ENCODE measurements at regions not wholly inside any gene's neighbourhood (a gene's known extent, or its start where the extent isn't known, plus 50 kb on each side); places are given as distances from the start of the nearest gene placed in this dataset.
"Not testable (repeated sequence)": the region's sequence is repeated elsewhere in the genome, so short reads cannot be mapped to it uniquely, and the experiment has no call there.

DNA sequence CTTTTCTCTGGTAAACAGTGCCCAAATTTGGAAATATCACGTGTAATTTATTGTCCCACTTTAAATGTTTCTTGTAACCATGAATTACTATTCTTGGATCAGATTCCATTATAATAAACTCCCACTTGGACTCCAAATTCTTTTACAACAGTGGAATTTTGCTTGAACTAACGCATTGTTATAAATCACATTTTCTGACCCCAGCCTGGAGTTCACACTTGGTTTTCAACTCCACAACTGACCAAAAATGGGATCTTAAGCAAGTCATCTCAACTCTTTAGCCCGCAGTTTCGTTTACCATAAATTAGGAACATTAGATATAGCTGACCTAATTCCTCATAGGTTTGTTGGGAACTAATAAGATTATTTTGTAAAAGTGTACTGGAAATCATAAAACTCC lies 336.8 kb upstream of the NCAM1 start:
- no peak for DNase-seq

DNA sequence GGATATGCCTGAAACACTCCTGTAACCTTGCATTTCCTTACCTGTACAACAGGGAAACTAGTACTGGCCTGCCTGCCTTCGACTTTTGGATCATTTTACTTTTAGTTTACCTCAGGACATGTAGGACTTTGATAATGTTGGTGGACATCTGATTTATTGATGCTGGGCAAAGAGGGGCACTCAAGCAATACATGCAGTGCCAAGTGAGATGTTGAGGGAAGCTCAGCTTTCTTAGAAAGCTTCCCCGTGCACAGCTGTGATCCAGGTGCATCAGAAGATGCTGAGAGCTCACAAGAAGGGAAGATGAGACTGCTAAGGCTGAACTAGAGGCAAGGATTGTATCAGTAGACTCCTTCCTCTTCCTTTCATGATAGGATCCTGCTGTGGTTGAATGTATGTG lies 336.2 kb upstream of the NCAM1 start:
- not testable (repeated sequence) for DNase-seq

DNA sequence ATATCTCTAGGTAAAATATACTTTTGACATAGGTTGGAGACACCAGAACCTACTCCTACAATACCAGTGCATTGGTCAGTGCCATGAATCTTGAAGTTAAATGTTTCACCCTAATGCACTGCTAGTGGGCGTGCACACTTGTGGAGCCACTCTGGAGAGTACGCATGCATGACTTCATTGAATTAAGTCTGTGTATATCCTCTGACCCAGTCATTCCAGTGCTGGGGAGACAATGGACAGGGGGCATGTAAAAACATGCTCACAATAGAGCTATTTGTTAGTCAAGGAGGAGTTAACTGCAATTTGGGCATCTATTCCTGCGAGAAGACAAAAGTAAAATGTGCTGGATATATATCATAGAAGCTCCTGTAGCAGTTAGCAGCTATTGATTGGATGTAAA lies 335.4 kb upstream of the NCAM1 start:
- DNase-seq = no peak

DNA sequence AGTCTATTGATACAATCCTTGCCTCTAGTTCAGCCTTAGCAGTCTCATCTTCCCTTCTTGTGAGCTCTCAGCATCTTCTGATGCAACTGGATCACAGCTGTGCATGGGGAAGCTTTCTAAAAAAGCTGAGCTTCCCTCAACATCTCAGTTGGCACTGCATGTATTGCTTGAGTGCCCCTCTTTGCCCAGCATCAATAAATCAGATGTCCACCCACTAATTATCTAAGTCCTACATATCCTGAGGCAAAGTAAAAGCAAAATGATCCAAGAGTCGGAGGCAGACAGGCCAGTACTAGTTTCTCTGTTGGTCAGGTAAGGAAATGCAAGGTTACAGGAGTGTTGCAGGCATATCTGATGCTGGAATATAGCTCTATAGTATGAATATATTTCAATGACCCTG lies 334.5 kb upstream of the NCAM1 start:
- DNase-seq = no peak

DNA sequence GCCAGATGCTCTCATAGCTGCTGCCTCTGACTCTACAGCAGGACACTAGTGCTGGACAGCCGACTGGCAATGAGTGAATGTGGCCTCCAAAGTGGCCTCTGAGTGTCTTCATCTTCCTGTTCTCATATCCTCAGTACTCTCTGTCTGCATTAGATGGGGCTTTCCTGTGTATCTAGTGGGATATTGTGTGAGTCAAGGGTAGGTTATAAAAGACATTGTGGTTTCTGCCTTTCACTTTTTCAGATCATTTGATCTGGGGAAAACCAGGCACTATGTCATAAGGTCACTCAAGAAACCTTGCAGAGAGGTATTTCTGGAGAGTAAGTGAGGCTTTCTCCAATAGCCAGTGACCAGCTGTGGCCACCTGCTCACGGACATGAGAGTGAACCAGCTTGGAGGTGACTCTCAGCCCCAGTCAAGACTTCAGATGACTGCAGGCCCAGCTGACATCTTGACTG lies 333.6 kb upstream of the NCAM1 start:
- peak; percentile 52 for DNase-seq

DNA sequence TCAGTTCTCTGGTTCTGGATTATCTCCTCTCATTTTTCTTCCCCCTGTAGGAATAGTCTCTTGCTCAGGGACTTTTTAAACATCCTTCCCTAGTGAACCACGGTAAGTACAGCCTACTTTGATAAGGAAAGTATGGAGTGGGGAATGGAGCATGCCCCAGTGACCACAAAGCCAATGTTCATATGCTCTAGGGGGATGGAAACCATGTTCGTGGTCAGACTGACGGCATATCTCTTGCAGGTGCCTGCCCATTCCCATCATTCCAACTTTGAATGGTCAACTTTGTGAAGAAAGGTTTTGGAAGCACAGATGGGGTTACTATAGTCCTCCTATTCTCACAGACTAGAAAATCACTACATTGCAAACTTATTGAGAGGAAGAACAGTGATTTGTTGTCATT lies 332.5 kb upstream of the NCAM1 start:
- DNase-seq = no peak

DNA sequence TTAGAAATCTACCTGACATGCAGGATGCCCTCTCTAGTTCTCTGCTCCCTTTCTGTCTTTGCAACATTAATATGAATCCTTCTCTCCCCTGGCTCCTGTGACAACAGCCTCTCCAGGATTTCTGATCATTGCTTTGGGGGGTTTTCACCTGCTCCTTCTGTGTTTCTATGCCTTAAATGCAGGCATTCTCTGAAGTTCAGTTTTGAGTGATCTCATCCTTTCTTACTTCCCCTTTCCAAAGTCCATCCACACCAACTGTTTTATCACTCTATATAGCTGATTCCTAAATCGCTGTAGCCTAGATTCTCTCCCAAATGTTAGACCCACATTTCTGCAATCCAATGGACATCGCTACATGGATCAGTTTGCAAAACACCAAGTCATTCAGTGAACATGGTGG lies 330.7 kb upstream of the NCAM1 start:
- peak; percentile 27 for DNase-seq

DNA sequence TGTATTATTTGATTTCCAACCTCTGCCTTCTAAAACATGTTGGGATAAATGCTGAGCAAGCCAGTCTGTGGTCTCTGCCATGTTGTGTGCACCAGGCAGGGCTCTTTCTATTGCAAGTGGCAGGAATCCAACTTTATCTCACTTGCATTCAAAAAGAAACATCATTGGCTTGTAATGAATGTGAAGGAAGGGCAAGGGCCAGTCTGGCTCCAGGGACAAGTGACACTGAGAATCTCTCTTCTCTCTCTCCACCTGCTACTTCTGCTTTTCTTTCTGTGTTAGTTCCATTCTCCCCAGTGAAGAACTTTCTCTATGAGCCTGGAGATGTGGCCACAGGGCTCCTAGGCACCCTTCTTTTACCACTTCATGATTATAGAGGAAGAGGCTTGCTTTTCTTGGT lies 329.9 kb upstream of the NCAM1 start:
- DNase-seq = no peak

DNA sequence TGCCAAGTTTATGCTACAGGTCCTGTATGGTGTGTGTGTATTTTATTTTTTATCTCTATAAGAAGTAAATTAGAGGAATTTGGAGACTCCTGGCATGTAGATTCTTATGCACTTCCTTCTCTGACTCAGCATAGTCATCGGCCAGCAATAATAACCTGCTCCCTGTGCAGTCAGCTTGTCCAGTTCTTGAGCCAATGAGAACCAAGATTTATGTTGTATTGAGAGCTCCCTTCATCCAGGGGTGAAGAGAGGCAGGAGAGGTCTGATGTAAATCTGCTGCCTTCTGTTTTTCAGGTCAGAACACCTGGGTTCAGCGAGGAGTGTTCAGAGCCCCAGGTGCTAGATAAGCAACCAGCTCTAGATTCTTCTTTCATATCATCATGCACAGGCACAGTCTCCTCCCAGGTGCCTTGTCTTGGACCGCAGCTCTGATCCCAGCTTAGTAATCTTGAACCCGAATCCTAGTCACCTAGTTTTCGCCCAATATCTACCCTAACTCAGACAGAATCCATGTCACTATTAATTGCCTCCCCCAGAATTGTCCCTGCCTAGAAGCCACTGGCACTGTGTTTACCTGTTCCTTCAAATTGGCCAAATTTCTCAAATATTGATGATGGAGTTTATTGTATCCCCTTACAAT lies 328.2 kb upstream of the NCAM1 start:
- no peak for DNase-seq

DNA sequence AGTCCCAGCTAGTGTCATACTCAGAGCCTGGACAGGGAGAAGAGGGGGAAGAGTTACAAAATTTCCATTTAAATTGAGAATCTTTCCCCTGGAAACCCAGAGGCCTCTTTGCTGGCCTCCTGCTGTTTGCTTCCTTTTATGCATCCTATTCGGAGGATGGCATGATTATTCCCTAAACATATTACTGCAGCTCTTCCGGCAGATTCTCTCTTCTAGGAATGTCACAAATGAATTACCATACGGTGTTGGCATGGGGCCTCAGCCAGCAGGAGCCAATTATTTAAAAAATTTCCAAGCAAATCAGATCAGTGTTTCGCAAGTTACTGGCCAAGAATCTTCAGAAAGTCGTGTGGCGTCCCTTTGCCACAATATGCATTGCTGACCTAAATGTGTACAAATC lies 326.7 kb upstream of the NCAM1 start:
- no peak for DNase-seq

DNA sequence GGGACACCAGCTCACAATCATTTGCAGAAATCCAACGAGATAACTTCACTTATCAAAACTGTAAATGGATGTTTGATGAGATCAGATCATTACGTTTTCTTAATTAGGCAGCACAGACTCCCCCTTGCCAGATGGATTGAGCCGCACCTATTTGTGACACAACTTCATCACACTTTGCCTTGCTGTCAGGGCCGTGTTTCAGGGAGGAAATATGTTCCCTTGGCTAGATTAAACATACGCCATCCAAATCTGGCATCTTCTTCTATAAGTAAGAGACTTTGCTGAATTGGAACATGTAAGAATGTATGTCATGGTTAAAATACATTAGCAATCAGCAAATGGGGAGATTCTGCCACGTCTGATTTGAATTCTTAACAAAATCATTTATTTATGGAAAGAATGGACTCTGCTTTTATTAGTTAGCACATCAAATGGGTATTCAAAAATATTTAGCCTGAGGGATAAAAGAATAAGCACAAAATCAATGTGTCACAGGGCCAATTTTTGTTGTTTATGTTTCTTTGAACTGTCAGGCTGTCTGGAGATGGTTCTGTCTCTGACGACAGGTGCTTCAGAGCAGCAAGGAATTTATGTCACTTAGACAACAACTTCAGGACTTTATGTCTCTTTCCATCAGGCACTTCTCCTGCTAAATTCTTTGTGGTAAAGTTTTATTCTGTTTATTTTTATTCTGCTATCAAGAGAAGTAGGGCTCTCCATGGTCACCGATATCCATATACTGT lies 326.1 kb upstream of the NCAM1 start:
- DNase-seq = no peak

DNA sequence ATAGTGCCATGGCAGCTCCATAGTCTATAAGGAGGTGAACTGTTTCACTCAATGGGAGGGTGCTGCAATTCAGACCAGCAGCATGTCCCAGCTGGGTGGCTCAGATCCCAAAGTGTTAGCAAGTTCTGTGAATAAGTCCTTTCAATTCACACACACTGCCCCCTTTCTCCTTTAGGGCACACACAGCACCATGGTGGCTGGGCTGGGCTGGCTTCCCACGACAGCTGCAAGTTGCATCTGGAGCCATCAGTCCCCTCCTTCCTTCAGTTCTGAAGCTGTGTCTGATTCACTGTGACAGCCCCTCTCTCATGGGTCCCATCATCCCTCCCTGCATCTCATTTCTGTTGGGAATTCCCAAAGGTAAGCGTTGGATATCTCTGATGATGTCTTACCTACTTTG lies 324.1 kb upstream of the NCAM1 start:
- DNase-seq = no peak

DNA sequence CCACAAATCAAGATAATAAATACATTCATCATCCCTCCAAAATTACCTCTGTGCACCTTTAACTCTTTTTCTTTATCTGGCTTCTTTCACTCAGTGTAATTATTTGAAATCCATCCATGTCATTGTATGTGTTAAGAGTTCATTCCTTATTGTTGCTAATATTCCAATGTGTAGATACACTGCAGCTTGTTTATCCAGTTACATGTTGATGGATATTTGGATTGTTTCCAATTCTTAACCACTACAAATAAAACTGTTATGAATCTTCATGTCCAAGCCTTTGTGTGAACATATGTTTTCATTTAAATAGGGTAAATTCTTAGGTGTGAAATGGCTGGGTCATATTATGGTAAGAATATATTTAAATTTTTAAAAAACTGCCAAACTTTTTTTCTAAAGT lies 323.3 kb upstream of the NCAM1 start:
- DNase-seq = no peak

DNA sequence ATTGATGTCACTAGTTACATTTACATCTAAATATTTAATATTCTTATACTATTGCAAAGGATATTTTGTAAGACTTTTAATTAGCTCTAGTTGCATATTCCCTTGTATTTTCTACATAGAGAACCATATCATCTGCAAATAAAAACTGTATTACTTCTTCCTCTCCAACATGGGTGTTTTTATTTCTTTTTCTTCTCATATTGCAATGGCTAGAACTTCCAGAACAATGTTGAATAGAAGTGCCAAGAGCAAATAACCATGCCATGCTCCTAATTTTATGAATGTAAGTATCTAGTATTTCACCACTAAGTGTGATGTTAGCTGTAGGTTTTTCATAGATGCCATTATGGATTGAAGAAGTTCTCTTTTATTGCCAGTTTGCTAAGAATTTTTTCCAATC lies 321.8 kb upstream of the NCAM1 start:
- DNase-seq = no peak

DNA sequence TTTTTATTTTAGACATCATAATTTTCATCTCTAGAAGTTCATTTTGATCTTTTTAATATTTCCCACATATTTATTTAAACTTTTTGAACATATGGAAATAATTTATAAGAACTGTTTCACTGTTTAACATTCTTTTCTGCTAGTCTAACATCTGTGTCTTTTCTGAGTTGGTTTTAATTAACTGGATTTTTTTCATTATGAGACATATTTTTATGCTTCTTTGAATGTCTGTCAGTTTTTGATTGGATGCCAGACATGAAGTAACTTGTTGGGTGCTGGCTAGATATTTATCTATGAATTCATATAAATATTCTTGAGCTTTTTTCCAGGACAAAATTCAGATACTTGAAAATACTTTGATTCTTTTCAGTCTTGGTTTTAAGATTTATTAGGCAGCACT lies 317.8 kb upstream of the NCAM1 start:
- no peak for DNase-seq

DNA sequence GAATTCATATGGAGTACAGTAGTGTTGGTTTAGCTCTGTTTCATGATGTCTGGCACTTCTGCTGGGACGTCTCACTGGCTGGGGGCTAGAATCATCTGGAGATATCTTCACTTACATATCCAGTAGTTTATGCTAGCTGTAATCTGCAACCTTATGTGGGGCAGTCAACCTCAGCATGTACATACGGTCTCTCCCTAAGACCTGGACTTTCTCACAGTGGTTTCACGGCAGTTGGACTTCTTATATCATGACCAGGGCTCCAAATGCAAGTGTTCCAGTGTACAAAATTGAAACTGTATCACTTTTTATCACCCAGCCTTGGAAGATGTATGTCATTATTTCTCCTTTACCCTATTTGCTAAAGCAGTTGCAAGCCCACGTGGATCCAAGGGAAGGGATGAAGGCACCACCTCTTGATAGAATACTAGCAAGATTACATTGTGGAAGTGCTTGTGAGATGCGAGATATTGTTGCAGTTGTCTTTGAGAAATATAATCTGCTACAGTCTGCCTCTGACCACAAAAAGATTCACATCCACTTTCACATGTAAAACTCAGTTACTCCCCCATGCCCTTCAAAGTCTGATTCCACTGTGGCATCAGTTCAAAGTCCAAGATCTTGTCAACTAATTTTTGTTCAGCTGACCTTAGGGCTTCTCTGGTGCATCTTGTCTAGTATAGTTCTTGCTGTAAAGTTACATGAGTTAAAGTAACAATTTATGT lies 316.6 kb upstream of the NCAM1 start:
- DNase-seq = no peak

DNA sequence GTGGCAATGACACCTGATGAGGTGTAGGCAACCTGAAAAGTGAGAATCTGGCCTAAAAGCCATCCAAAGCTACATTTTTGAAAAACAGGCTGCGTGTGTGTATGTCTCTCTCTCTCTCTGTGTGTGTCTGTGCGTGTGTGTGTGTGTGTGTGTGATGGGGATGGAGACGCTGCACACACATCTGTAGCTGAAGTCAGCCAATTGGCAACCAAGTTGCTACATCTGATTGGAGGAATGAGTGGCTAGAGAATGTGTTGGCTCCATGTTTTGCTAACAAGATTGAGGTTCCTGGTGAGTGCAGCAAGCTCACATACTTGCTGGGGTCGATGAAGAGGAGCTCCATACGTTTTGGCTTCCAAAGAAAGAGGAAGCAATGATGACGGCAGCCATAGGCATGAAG lies 311.4 kb upstream of the NCAM1 start:
- DNase-seq = no peak

DNA sequence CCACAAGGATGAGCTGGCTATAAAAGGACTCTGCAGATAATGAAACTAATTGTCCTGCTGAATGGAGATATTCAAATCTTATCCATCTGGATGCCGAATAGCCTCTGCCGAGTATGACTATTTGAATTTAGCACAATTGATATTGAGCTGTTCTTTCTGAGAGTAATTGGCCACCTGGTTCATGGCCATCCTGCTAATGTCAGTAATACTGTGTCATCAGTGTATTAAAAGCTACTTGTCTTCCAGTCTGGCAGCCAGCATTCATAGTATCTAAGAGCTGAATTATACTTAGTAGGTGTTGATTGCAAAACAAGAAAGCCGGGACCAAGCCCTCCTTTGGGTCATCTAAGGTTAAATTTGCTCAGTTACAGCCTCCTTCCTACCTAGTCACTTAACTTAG lies 310.7 kb upstream of the NCAM1 start:
- no peak for DNase-seq

DNA sequence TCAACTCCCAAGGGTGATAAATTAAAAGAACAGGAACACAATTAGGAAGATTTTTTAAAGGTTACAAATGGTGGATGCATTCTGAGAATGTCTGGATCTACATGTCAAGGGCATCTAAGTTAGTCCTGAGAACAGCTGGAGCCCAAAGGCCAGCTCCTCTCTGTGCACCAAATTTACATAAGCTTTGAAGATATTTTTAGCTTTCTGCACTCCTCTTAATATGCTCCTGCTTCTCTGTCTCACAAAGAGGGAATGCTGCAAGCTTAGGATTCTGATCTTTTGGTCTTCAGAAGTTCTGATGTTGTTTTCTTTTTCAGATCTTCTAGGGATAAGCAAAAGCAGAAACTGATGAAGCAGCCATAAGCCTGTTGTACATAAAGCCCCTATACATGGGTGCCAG lies 309.8 kb upstream of the NCAM1 start:
- no peak for DNase-seq

DNA sequence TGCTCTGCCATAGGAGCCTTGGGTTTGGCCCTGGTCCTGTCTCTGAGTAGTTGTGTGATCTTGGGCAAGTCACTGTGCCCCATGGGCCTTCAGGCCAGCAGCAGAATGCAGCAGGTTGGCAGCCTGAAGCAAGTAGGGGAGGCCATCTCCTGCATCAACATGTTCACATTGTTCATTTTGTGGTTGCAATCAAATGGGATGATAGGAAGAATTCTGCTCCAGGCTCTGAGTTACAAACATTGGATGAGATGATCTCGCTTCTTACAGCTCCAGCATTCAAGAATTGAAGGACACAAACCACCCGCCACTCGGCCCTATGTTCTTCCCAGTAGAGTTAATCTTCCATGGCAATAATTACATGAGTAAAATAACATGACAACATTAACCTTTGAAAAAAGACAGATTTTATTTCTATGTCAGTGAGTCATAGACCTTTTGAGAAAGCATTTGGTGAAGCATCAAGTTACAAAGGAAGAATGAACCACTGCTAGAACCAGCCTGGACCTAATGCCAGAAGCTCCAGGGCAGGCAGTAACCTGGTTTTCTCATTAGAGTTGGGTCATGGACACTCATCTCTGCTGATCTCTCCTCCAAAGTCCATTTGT lies 308.3 kb upstream of the NCAM1 start:
- DNase-seq = no peak

DNA sequence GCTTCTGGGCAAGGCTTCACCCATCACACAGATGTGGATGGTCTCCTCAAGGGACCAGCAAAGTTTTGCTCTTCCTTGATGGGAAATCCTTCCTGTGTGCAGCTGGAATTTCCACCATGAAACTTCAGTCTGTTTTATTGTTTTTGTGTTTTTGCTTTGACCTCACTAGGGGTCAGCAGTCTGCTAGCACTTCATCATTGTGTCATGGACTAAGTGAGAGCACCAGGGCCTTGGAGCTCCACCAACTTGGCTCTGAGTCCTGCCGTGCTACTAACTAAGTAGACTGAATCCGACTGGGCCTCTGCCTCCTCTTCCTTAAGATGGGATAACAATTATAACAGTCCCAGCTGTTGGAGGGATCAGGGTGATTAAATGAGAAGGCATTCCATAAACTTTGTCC lies 305.8 kb upstream of the NCAM1 start:
- no peak for DNase-seq

DNA sequence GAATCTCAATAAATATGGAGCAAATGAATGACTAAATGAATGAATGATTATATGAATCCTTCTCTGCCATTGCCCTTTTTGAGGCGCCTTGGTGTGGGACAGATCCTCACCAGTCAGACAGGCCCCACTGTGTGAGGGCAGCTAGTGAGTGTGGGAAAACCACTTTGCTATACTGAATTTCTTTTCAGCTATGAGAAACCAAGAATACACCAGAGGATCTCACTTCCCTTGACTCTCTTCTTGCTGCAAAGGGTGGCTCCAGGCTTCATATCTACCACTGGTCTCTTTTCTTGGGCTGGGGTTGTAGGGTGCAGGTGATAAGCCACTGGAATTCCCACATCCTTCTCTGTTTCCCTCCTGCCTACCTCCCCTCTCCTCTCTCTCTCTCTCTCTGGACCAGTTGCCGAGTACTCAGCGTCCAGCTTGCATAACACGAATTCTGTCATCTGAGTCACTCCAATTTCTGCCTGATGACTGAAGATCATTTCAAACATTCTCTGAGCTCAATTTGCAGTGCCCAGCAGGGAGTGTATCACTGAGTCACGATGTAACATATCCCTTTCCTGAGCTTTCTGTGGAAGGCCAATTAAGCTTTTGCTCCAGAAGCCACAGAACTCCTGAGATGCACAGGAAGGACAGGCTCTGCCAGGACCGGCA lies 304.3 kb upstream of the NCAM1 start:
- DNase-seq = no peak

DNA sequence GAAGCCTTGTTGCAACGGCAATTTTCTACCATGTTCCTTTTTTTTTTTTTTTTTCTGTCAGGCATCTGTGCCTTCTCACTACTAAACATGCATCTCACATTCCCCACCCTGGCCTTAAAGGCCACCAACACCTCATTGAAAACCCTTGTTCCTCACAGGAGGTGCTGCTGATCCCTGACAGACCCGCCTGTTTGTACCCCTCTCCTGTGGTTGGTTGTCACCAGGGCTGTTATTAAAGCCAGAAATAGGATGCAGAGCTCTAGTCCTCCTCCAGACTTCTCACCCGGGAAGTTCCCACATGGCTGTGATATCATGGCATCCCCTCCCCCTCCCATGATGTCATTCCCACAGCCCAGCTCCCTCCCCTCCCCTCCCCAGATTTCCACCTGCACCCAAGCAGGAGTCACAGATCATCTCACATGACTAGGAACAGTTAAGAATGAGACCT lies 302.8 kb upstream of the NCAM1 start:
- DNase-seq = no peak

Measured in suppressor macrophage treated with lipopolysaccharide for 4 hours (primary cell).